Small intestine (tissue), 7 donors: ENCODE measurements at regions not wholly inside any gene's neighbourhood (a gene's known extent, or its start where the extent isn't known, plus 50 kb on each side); places are given as distances from the start of the nearest gene placed in this dataset.

Experiments used
- DNase-seq, 2 donors: peaks; one replicate each; pipeline versions ENCODE4 v3.0.0 to v3.0.0-alpha.2; 2013
- FAIRE-seq: peaks from 2 replicates; lab custom pipeline; 2012; peaks lifted over from hg19 to GRCh38; lab: Jason Lieb, UNC
- H3K27ac ChIP-seq, 3 donors: one replicate each; pipeline ENCODE4 v1.5.1; 2013; ENCODE audit warnings: low read length in 2 of 3, mild to moderate bottlenecking in 2 of 3, control low read depth in 1 of 3, inconsistent platforms in 1 of 3, low read depth in 1 of 3, moderate library complexity in 1 of 3
- H3K27me3 ChIP-seq, 3 donors: one replicate each; pipeline ENCODE4 v1.6.1; 2013; ENCODE audit warnings: low read length in 3 of 3, inconsistent platforms in 1 of 3; ENCODE audit not compliant: control insufficient read depth in 3 of 3, insufficient read depth in 3 of 3
- H3K36me3 ChIP-seq, 3 donors: one replicate each; pipeline ENCODE4 v1.6.1; 2013; ENCODE audit warnings: low read length in 3 of 3, inconsistent platforms in 1 of 3, low read depth in 1 of 3, mild to moderate bottlenecking in 1 of 3, moderate library complexity in 1 of 3; ENCODE audit not compliant: control insufficient read depth in 3 of 3, insufficient read depth in 2 of 3
- H3K4me1 ChIP-seq, 3 donors: one replicate each; pipeline ENCODE4 v1.6.1; 2013; ENCODE audit warnings: low read length in 2 of 3, inconsistent platforms in 1 of 3, low read depth in 1 of 3, mild to moderate bottlenecking in 1 of 3, moderate library complexity in 1 of 3; ENCODE audit not compliant: control insufficient read depth in 3 of 3, insufficient read depth in 2 of 3
- H3K4me3 ChIP-seq, 3 donors: one replicate each; pipeline ENCODE4 v1.5.1; 2013; ENCODE audit warnings: low read length in 3 of 3, control low read depth in 1 of 3, inconsistent platforms in 1 of 3, low read depth in 1 of 3, mild to moderate bottlenecking in 1 of 3, moderate library complexity in 1 of 3
- H3K9me3 ChIP-seq, 2 donors: one replicate each; pipeline ENCODE4 v1.6.1; 2013; ENCODE audit warnings: low read depth in 1 of 2, low read length in 1 of 2; ENCODE audit not compliant: control insufficient read depth in 2 of 2, insufficient read depth in 1 of 2
- WGBS, 3 donors: extraction: QIAGEN DNeasy Blood & Tissue Kit; methylation state at CpG; one replicate each; pipeline ENCODE4 v1.1.7; 2013; 5-methylcytosine and 5-hydroxymethylcytosine counted together
- donor health status: healthy with polysubstance abuse.
- donor health status: control.
- donor health status: control.
- donor health status: Bipolar disorder and iron deficiency.
- donor health status: healthy.

GRCh38 chr18:56307354-56308170 is 330.8 kb downstream of the TXNL1 start:
- Histone ChIP-seq H3K9me3 (no peaks in the 10 kb centered on the region), H3K27ac (no peak overlapping the region), H3K4me3 (no peak overlapping the region), H3K4me1 (no peaks in the 10 kb centered on the region), H3K27me3 (no peaks in the 10 kb centered on the region), H3K36me3 (no peaks in the 10 kb centered on the region)
- no peak for FAIRE-seq
- WGBS, 3 donors = 57 to 78% (median 71%) methylated on average over 4 of the region's 4 CpGs
- no peak for DNase-seq

DNA sequence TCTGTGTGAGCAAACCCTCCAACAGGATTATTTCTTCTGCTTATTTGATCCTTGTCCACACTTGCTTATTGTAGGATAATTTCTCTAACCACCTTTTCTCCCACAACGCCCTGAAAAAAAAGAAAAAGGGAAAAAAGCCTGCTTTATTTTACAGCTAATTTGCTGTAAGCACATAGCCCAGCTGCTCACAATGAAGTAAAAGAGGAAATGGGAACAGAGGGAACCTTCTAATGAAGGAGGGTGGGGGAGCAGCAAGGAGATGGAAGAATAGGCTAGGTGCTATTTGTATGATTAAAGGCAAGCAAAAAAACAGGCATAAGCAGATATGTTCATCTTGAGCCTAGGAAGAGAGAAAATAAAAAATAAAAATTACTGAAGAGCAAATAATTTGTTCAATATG is 331.6 kb downstream of the TXNL1 start:
- FAIRE-seq = no peak
- Histone ChIP-seq H3K9me3 (no peaks in the 10 kb centered on the region), H3K4me1 (no peaks in the 10 kb centered on the region), H3K4me3 (no peak overlapping the region), H3K27me3 (no peaks in the 10 kb centered on the region), H3K27ac (no peak overlapping the region), H3K36me3 (no peaks in the 10 kb centered on the region)
- 53 to 58% (median 53%) methylated on average over 1 of the region's 1 CpG for WGBS, 3 donors
- DNase-seq = no peak

DNA sequence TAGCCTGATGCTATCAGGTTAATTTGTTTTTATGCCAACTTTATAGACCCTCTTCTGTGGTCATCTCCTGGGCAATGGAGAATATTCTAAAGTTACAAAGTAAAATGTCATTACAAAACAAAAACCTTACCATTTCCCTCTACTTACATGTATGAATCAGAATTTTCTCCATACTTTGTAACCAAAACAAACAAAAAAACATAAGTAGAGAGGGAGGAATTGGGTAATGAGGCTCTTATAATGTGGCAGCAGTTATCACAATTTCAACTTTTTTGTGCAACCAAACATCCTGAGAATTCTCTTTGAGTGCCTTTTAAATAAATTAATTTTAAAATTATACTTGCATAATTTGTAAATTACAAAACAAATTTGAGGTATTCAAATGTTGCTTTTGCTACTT is 332.8 kb downstream of the TXNL1 start:
- no peak for FAIRE-seq
- Histone ChIP-seq H3K9me3 (no peaks in the 10 kb centered on the region), H3K36me3 (no peaks in the 10 kb centered on the region)

DNA sequence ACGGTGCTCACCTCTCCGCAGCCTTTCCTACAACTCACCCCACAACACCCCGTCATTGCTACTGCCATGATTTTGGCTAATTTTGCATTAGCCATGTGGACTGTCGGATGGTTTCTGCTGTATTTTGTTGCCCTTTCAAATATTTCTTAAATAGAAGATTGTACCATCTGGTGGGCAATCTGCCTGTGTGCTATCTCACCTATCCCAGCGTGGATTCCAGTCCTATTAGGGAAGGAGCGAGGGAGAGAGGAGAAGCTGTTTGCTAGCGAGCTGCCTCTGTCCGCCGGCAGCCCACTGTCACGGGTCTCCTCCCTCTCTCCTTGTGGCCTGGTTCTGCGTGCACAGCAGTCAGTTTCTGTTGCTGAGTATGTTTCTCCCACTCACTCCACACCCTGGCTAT is 336.2 kb downstream of the TXNL1 start:
- Histone ChIP-seq H3K4me3 (no peak overlapping the region), H3K27ac (no peak overlapping the region), H3K9me3 (no peaks in the 10 kb centered on the region), H3K4me1 (no peaks in the 10 kb centered on the region), H3K27me3 (no peaks in the 10 kb centered on the region), H3K36me3 (no peaks in the 10 kb centered on the region)
- DNase-seq = no peak
- FAIRE-seq = no peak
- WGBS, 3 donors = 86 to 94% (median 89%) methylated on average over 11 of the region's 11 CpGs

More for the DNA sequence above, 332.8 kb downstream of the TXNL1 start:
- Histone ChIP-seq H3K27me3 (no peaks in the 10 kb centered on the region), H3K4me3 (no peak overlapping the region), H3K4me1 (no peaks in the 10 kb centered on the region), H3K27ac (no peak overlapping the region)
- DNase-seq = no peak

DNA sequence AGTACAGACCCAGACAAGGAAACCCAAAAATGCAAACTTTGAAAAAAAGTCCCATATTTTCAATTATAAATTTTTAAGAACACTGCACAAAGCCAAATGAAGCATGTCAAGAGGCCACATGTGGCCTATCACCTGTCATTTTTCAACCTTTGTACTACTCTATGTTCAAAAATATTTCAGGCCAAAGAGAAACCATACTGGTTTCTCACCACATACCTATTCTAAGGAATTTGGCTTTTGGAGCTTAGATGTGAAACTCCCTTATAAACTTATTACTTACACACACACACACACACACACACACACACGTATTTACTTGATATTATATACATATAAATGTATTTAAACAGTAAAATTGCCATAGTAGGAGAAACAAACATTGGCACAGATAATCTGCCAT is 338.7 kb downstream of the TXNL1 start:
- 50 to 73% (median 57%) methylated on average over 1 of the region's 1 CpG for WGBS, 3 donors
- H3K4me3 ChIP-seq = no peak overlapping the region
- no peaks in the 10 kb centered on the region for H3K4me1 ChIP-seq
- DNase-seq (no peak), FAIRE-seq (no peak)
- H3K36me3 ChIP-seq = no peaks in the 10 kb centered on the region
- no peaks in the 10 kb centered on the region for H3K27me3 ChIP-seq
- H3K27ac ChIP-seq = no peak overlapping the region
- no peaks in the 10 kb centered on the region for H3K9me3 ChIP-seq

GRCh38 chr18:56298935-56299334 is 339.5 kb downstream of the TXNL1 start:
- DNase-seq = no peak
- no peak overlapping the region for H3K27ac ChIP-seq
- H3K4me3 ChIP-seq = no peak overlapping the region
- WGBS, 3 donors = 71 to 78% (median 77%) methylated on average over 1 of the region's 1 CpG
- no peaks in the 10 kb centered on the region for H3K27me3 ChIP-seq
- H3K4me1 ChIP-seq = no peaks in the 10 kb centered on the region
- no peaks in the 10 kb centered on the region for H3K36me3 ChIP-seq
- FAIRE-seq = no peak
- H3K9me3 ChIP-seq = no peaks in the 10 kb centered on the region

DNA sequence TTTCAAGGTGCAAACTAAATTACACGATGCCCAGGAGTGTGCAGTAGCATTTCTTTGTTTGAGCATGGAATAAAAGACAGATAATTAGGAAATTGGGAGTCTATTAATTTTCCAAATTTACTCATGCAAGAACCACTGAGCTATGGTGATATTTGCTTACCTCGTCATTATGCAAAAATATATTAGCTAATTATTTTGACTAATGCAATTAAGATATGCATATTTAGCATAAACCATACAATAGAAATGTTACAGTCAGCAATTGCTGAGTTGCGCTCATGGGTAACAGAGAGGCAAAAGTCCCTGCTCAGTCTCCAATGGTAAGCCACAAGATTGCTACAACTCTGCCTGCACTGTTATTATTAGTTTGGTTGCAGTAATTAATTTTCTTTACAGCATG is 342.0 kb downstream of the TXNL1 start:
- no peaks in the 10 kb centered on the region for H3K9me3 ChIP-seq
- no peaks in the 10 kb centered on the region for H3K27me3 ChIP-seq
- 77 to 92% (median 89%) methylated on average over 3 of the region's 3 CpGs for WGBS, 3 donors
- DNase-seq (no peak), FAIRE-seq (no peak)
- H3K36me3 ChIP-seq = no peaks in the 10 kb centered on the region
- no peaks in the 10 kb centered on the region for H3K4me1 ChIP-seq
- no peak overlapping the region for H3K27ac ChIP-seq
- no peak overlapping the region for H3K4me3 ChIP-seq

DNA sequence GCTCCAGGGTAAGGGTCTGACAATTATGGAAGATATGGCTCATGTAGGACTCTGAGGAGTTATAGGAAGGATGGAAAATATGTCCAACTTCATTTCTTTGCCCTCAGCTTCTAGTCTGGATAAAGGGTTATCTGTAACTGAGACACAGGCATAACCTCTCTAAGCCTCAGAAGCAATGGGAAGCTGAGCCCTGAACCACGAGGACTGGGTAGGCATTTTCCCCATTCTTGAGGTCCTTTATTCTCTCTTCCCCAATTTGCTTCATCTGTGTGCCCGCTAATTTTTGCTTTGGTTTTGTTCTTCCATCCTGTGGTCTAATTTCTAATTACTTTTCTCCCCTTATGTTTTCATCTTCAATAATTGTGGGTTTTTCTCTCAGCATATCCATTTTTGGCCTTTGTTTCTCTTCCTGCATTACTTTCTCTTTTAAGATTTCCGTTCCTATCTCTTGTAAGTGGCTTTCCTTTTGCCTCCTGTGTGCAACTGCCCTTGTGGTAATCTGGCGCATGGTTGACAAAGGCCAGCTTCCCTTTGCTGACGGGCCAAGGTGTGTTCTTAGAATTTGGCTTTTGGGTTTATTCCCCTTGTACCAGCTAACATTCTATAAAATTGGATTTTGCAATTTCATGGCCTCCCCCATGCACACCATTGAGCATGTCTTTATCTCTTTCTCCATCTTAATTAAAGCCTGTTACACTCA is 343.8 kb downstream of the TXNL1 start:
- no peaks in the 10 kb centered on the region for H3K9me3 ChIP-seq
- FAIRE-seq = no peak
- no peak overlapping the region for H3K4me3 ChIP-seq

More for the DNA sequence above, 343.8 kb downstream of the TXNL1 start:
- WGBS, 3 donors = 61 to 74% (median 70%) methylated on average over 5 of the region's 5 CpGs
- Histone ChIP-seq H3K36me3 (no peaks in the 10 kb centered on the region), H3K27me3 (no peaks in the 10 kb centered on the region), H3K27ac (no peak overlapping the region), H3K4me1 (no peaks in the 10 kb centered on the region)
- DNase-seq = no peak
